ENCODE measurements at regions not wholly inside any gene's neighbourhood (a gene's known extent, or its start where the extent isn't known, plus 50 kb on each side); places are given as distances from the start of the nearest gene placed in this dataset.

DNA sequence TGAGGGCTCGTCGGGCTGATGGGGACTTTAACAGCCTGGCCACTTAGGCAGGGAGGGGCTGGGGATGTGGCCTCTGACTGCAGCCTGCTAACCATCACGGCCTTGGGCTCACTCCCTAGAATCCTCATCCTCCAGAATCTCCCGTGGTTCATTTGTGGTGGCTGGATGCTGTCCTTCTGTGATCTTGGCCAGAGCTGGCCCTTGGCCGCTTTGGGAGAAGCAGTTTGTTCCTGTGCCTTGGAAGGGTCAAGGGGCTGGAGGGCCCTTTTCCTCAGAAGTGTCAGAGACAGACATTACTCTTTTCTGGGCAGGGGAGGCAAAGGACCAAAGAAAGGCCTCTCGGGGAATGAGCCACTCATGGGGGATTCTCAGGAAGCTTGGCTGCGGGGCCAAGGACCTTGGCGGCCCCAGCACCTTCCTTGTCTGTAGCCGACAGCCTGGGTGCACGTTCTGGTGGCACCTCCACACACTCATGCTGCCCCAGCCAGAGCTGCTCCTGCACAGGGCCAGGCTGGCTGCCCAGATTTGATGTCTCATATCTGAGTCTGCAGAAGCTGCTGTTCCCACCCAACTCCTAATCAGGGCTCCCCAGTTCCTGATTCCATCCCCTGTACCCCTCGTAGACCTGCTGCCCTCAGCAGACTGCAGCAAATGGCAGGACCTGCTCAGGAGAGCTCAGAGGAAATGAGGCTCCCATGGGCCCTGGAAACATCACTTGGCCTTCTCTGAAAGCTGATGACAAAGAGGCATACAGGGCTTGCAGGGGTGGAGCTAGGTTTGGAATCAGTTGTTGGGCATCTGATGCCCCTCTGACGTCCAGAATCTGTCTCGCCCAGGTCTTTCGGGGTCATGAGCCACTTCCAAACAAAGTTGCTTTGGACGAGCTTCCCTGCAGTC is 107.7 kb downstream of the CTTN start:
- TF ChIP-seq, protein P1, sequence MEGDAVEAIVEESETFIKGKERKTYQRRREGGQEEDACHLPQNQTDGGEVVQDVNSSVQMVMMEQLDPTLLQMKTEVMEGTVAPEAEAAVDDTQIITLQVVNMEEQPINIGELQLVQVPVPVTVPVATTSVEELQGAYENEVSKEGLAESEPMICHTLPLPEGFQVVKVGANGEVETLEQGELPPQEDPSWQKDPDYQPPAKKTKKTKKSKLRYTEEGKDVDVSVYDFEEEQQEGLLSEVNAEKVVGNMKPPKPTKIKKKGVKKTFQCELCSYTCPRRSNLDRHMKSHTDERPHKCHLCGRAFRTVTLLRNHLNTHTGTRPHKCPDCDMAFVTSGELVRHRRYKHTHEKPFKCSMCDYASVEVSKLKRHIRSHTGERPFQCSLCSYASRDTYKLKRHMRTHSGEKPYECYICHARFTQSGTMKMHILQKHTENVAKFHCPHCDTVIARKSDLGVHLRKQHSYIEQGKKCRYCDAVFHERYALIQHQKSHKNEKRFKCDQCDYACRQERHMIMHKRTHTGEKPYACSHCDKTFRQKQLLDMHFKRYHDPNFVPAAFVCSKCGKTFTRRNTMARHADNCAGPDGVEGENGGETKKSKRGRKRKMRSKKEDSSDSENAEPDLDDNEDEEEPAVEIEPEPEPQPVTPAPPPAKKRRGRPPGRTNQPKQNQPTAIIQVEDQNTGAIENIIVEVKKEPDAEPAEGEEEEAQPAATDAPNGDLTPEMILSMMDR (IDR thresholded peaks at IDR 0.05) = no peak
- no peak for TF ChIP-seq POLR2A (IDR thresholded peaks at IDR 0.05)

All from thyroid gland (tissue), 4 donors.